Thyroid gland (tissue), 4 donors: ENCODE measurements at regions not wholly inside any gene's neighbourhood (a gene's known extent, or its start where the extent isn't known, plus 50 kb on each side); places are given as distances from the start of the nearest gene placed in this dataset.
"Not testable (repeated sequence)": the region's sequence is repeated elsewhere in the genome, so short reads cannot be mapped to it uniquely, and the experiment has no call there.

ENCODE experiments used
- DNase-seq, 2 donors: peaks; one replicate each; pipeline ENCODE4 v3.0.0-alpha.2; 2019
- H3K27ac ChIP-seq, 3 donors: fragments of 200-600 bp; sonication (generic); 1 replicate in 2 of 3; 2 replicates in 1 of 3; pipeline ENCODE4 v1.5.1; 2016 to 2019; ENCODE audit warnings: mild to moderate bottlenecking in 1 of 3, moderate library complexity in 1 of 3
- H3K27me3 ChIP-seq: fragments of 200-600 bp; sonication (generic); one replicate; pipeline ENCODE4 v1.5.1; 2019
- H3K36me3 ChIP-seq, 2 donors: fragments of 200-600 bp; sonication (generic); one replicate each; pipeline ENCODE4 v1.5.1; 2016 to 2019
- H3K4me1 ChIP-seq, 2 donors: fragments of 200-600 bp; sonication (generic); one replicate each; pipeline ENCODE4 v1.5.1; 2017 to 2019
- H3K4me3 ChIP-seq, 3 donors: fragments of 200-600 bp; sonication (generic); replicated peaks in 1 of 3; 1 replicate in 2 of 3; 2 replicates in 1 of 3; pipeline ENCODE4 v1.5.1; 2016; ENCODE audit warnings: mild to moderate bottlenecking in 1 of 3
- H3K9me3 ChIP-seq: fragments of 200-600 bp; sonication (generic); one replicate; pipeline ENCODE4 v1.5.1; 2017
- POLR2A ChIP-seq, 2 donors: fragments of 450-650 bp; IDR thresholded peaks; one replicate each; pipeline ENCODE4 v1.6.1; 2017; ENCODE audit warnings: antibody characterized with exemption in 2 of 2, mild to moderate bottlenecking in 2 of 2, moderate library complexity in 1 of 2
- whole genome bisulfite sequencing, 2 donors: methylation state at CpG; one replicate each; pipeline ENCODE4 v1.1.5; 2017; 5-methylcytosine and 5-hydroxymethylcytosine counted together
- intact Hi-C: fragments of 100-400 bp; cut with DNase I; formaldehyde crosslinking; loops from one replicate; pipeline ENCODE4 v1.15.1; 2023
- TF ChIP-seq, protein P1 (sequence below), 6 experiments: fragments of 200-600 bp in 3 of 6; fragments of 450-650 bp in 3 of 6; sonication (generic) in 3 of 6; IDR thresholded peaks; one replicate each; pipeline ENCODE4 v1.5.1; 2016 to 2019; ENCODE audit warnings: antibody characterized with exemption in 6 of 6, mild to moderate bottlenecking in 2 of 6, inconsistent platforms in 1 of 6, moderate library complexity in 1 of 6

DNA sequence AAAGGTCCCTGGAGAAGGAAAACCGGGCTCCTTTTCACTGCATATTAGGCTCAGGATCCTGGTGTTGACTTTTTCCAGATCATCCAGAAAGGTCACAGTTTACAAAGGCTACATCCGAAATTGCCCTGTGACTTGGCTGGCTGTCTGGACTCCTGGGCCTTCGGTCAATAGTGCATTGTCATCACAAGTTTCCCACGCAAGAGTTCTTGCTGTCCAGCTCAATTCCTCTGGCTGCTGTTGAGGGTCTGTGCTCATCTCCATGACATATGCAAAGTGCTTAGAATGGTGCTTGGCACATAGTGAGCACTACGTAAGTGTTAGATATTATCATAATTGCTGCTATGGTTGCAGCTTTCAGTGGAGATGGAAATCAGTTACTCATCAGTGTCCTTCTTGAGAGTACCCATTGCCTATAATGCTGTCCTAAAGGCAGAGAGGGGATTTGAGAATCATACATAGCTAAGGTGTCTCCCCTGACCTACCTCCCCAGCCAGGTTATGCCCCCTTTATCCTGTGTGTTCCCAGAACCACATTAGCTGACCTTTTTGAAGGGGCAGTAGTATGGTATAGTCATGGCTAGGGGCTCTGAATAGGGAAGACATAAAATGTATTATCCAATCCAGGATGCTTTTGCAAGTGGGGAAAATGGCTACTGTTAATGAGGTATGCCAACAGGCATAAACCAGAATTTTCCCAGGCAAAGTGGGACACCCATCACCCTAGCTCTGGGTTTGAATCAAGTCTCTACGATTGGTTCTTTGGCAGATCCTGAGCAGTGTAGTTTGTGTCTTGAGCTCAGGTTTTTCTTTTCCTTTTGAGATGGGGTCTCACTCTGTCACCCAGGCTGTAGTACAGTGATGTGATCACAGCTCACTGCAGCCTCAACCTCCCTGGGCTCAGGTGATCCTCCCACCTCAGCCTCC, 132.0 kb upstream of the CCND2 start:
- no peak for TF ChIP-seq POLR2A (IDR thresholded peaks at IDR 0.05)
- TF ChIP-seq, protein P1, sequence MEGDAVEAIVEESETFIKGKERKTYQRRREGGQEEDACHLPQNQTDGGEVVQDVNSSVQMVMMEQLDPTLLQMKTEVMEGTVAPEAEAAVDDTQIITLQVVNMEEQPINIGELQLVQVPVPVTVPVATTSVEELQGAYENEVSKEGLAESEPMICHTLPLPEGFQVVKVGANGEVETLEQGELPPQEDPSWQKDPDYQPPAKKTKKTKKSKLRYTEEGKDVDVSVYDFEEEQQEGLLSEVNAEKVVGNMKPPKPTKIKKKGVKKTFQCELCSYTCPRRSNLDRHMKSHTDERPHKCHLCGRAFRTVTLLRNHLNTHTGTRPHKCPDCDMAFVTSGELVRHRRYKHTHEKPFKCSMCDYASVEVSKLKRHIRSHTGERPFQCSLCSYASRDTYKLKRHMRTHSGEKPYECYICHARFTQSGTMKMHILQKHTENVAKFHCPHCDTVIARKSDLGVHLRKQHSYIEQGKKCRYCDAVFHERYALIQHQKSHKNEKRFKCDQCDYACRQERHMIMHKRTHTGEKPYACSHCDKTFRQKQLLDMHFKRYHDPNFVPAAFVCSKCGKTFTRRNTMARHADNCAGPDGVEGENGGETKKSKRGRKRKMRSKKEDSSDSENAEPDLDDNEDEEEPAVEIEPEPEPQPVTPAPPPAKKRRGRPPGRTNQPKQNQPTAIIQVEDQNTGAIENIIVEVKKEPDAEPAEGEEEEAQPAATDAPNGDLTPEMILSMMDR (IDR thresholded peaks at IDR 0.05), result no peak
- Histone ChIP-seq H3K27ac (no peak overlapping the region), H3K27me3 (no peaks in the 10 kb centered on the region), H3K4me3 (no peak overlapping the region), H3K9me3 (no peaks in the 10 kb centered on the region), H3K4me1 (no peaks in the 10 kb centered on the region), H3K36me3 (no peaks in the 10 kb centered on the region)
- WGBS, 2 donors, result 70 to 82% methylated on average over 6 of the region's 6 CpGs
- intact Hi-C loops, result no loop called here
- no peak for DNase-seq

DNA sequence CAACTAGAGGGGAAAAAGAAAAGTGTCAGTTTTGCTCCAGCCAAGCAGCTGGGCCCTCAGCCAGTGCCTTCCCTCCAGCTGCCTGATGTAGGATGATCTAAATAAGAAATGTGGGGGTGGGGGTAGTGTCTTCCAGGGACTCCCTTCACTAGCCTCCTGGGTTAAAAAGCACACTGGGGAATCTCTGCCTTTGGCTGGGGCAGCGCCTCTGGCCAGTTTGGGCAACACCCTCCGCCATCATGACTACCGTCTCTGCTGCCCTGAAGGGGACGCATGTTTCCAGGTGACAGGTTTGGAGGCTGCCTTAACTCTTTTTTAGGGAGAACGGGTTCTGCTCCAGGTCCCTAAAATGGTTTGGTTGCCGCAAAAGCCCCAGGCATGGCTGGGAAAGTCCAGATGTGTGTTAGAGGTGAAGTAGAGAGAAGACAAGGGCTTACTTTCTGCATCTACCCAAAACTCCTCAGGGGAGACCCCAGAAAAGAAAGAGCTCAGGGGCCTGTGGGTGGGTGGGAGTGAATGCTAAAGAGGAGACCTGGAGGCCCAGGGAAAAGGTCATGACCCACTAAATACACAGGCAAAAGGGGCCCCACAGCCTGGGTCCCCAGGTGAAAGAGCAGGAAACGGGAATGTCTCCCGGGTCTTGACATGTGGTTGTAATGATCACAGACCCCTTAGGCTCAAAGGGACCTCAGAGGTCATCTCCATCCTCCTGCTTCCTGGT, 132.8 kb upstream of the CCND2 start:
- H3K36me3 ChIP-seq, result no peaks in the 10 kb centered on the region
- no peak for DNase-seq
- 76 to 89% methylated on average over 8 of the region's 8 CpGs for WGBS, 2 donors
- TF ChIP-seq POLR2A (IDR thresholded peaks at IDR 0.05), result no peak
- TF ChIP-seq, protein P1 (IDR thresholded peaks at IDR 0.05), result no peak
- intact Hi-C loops, result no loop called here
- no peak overlapping the region for H3K27ac ChIP-seq
- H3K27me3 ChIP-seq, result no peaks in the 10 kb centered on the region
- no peak overlapping the region for H3K4me3 ChIP-seq
- H3K4me1 ChIP-seq, result no peaks in the 10 kb centered on the region
- no peaks in the 10 kb centered on the region for H3K9me3 ChIP-seq

DNA sequence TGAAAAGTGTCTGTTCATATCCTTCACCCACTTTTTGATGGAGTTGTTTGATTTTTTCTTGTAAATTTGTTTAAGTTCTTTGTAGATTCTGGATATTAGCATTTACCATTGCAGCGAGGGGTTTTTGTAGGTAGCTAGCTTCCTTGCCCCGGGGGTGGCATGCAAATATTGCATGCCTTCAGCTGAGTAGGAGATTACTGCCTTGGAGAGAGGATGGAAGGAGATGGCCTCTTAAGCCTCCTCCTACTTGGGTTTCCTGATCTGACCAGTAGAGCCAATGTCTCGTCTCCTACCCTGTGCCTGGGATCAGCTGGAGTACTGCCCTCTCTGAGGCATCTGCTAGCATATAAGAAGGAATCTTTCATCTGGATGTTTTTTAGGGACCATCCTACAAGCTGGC, 134.4 kb upstream of the CCND2 start:
- no peak for DNase-seq
- no peaks in the 10 kb centered on the region for H3K27me3 ChIP-seq
- no peaks in the 10 kb centered on the region for H3K36me3 ChIP-seq
- TF ChIP-seq POLR2A (IDR thresholded peaks at IDR 0.05), result no peak
- TF ChIP-seq, protein P1 (IDR thresholded peaks at IDR 0.05), result no peak
- 71 to 74% methylated on average over 3 of the region's 3 CpGs for WGBS, 2 donors
- no peaks in the 10 kb centered on the region for H3K9me3 ChIP-seq
- intact Hi-C loops, result no loop called here
- H3K4me3 ChIP-seq, result no peak overlapping the region
- no peaks in the 10 kb centered on the region for H3K4me1 ChIP-seq
- H3K27ac ChIP-seq, result no peak overlapping the region

DNA sequence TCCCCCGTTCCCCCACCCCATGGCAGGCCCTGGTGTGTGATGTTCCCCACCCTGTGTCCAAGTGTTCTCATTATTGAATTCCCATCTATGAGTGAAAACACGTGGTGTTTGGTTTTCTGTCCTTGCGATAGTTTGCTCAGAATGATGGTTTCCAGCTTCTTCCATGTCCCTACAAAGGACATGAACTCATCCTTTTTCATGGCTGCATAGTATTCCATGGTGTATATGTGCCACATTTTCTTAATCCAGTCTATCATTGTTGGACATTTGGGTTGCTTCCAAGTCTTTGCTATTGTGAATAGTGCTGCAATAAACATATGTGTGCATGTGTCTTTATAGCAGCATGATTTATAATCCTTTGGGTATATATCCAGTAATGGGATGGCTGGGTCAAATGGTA, 135.0 kb upstream of the CCND2 start:
- intact Hi-C loops, H3K4me1 ChIP-seq: not testable (repeated sequence)
- 94 to 97% methylated on average over 3 of the region's 3 CpGs for WGBS, 2 donors

DNA sequence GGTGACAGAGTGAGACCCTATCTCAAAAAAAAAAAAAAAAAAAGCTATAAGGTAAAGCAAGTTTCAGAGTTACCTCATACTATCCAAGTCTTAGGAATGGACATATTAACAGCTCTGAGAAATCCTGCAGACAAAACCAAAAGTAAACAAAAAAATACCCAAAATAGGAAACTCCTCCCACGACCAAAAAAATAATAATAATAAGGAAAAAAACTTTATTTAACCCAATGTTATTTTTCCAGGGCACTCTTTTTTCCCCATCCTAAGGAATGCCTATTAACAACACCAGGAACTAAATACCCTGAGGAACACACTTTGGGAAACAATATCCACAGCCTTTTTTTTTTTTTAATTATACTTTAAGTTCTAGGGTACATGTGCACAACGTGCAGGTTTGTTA, 135.5 kb upstream of the CCND2 start:
- no peaks in the 10 kb centered on the region for H3K9me3 ChIP-seq
- no peaks in the 10 kb centered on the region for H3K27me3 ChIP-seq
- 78 to 87% methylated on average over 2 of the region's 2 CpGs for WGBS, 2 donors
- no peak for TF ChIP-seq POLR2A (IDR thresholded peaks at IDR 0.05)
- DNase-seq, result no peak
- no peak overlapping the region for H3K4me3 ChIP-seq
- no peaks in the 10 kb centered on the region for H3K36me3 ChIP-seq
- H3K4me1 ChIP-seq, result no peaks in the 10 kb centered on the region
- intact Hi-C loops, result no loop called here
- no peak overlapping the region for H3K27ac ChIP-seq

More for the DNA sequence above, 135.0 kb upstream of the CCND2 start:
- H3K27me3 ChIP-seq, H3K4me3 ChIP-seq, H3K36me3 ChIP-seq, H3K9me3 ChIP-seq, H3K27ac ChIP-seq, DNase-seq: not testable (repeated sequence)

DNA sequence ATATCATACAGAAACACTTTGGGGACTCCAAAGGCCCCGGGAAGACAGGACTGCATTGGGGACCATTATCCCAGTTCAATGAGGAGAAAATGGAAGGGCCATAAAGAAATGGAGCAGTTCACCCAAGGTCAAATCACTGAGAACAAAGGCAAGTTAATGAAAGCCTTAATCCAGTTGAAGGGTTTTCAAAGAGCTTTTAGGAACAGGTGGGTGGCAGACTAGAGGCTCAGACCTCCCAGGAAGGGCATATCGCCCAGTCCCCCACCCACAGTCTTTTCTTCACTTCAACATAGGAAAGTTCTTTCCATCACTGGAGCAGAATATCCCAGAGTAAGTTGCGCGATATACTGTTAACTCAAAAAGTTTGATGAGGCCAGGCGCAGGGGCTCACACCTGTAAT, 136.1 kb upstream of the CCND2 start:
- 70 to 77% methylated on average over 5 of the region's 5 CpGs for WGBS, 2 donors
- intact Hi-C loops, result no loop called here

More for the DNA sequence above, 136.1 kb upstream of the CCND2 start:
- Histone ChIP-seq H3K36me3 (no peaks in the 10 kb centered on the region), H3K27me3 (no peaks in the 10 kb centered on the region), H3K4me1 (no peaks in the 10 kb centered on the region), H3K27ac (no peak overlapping the region), H3K9me3 (no peaks in the 10 kb centered on the region), H3K4me3 (no peak overlapping the region)
- DNase-seq, result no peak
- TF ChIP-seq POLR2A (IDR thresholded peaks at IDR 0.05), result no peak
- TF ChIP-seq, protein P1 (IDR thresholded peaks at IDR 0.05), result no peak
